Karpas-422 (cell line): ENCODE measurements at regions not wholly inside any gene's neighbourhood (a gene's known extent, or its start where the extent isn't known, plus 50 kb on each side); places are given as distances from the start of the nearest gene placed in this dataset.

Source experiments
- DNase-seq: peaks from one replicate; pipeline ENCODE4 v3.0.0-alpha.2; 2015
- H2AFZ ChIP-seq: fragments of 200-600 bp; sonication (generic); 2 replicates; pipeline ENCODE4 v1.6.1; 2014; ENCODE audit warnings: antibody characterized with exemption, low read length, mixed read lengths
- H3K27ac ChIP-seq: fragments of 200-600 bp; sonication (generic); 2 replicates; pipeline ENCODE4 v1.5.1; 2014; ENCODE audit warnings: mild to moderate bottlenecking, low read length, moderate library complexity
- H3K27me3 ChIP-seq: fragments of 200-600 bp; sonication (generic); 2 replicates; pipeline ENCODE4 v1.6.1; 2014; ENCODE audit warnings: low read length, mixed read lengths
- H3K36me3 ChIP-seq: fragments of 200-600 bp; sonication (generic); 2 replicates; pipeline ENCODE4 v1.6.1; 2014; ENCODE audit warnings: low read length, mixed read lengths; ENCODE audit not compliant: insufficient read depth
- H3K4me1 ChIP-seq: fragments of 200-600 bp; sonication (generic); 2 replicates; pipeline ENCODE4 v1.6.1; 2014; ENCODE audit warnings: mild to moderate bottlenecking, low read length, mixed read lengths
- H3K4me2 ChIP-seq: fragments of 200-600 bp; sonication (generic); 2 replicates; pipeline ENCODE4 v1.6.1; 2014; ENCODE audit warnings: low read length, low read depth, mild to moderate bottlenecking; ENCODE audit not compliant: poor library complexity, severe bottlenecking
- H3K4me3 ChIP-seq: fragments of 200-600 bp; sonication (generic); 2 replicates; pipeline ENCODE4 v1.5.1; 2014; ENCODE audit warnings: mild to moderate bottlenecking, antibody characterized with exemption, low read length, mixed read lengths
- H3K79me2 ChIP-seq: fragments of 200-600 bp; sonication (generic); 2 replicates; pipeline ENCODE4 v1.6.1; 2014; ENCODE audit warnings: mild to moderate bottlenecking, low read length, mixed read lengths
- H3K9ac ChIP-seq: fragments of 200-600 bp; sonication (generic); 2 replicates; pipeline ENCODE4 v1.6.0; 2014; ENCODE audit warnings: low read length
- H3K9me2 ChIP-seq: fragments of 200-600 bp; sonication (generic), shearing (Covaris generic); replicated peaks from 2 replicates; pipeline ENCODE4 v1.6.0; 2014; ENCODE audit warnings: mild to moderate bottlenecking, low read length, moderate library complexity; ENCODE audit not compliant: insufficient read depth
- H3K9me3 ChIP-seq: fragments of 300-700, 200-600 bp; sonication (generic); 2 replicates; pipeline ENCODE4 v1.6.1; 2014; ENCODE audit warnings: low read length, mixed read lengths
- H4K20me1 ChIP-seq: fragments of 200-600 bp; sonication (generic); 2 replicates; pipeline ENCODE4 v1.6.1; 2014; ENCODE audit warnings: mild to moderate bottlenecking, antibody characterized with exemption, low read length, low read depth; ENCODE audit not compliant: insufficient read depth

DNA sequence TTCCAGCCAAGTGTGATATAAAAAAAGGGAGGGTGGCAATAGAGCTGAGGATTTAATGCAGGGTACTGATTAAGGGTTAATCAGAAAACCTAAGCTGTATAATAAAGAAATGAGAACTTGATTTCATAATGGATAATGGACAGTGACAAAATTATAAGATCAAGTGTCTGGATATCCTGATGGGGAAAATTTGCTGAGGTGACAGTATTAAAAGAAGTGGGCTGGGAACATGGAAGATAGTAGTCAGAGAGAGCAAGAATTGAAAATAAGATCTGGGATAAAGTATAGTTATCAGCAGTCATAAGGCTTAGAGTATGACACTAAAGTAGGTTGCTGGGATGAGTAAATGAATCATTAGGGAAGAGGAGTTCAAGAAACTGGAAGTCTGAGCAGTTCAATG, 627.3 kb upstream of the RGS18 start:
- Histone ChIP-seq H3K36me3 (no peaks in the 10 kb centered on the region), H3K27ac (no peak overlapping the region), H3K4me3 (no peak overlapping the region), H3K27me3 (no peaks in the 10 kb centered on the region), H2AFZ (no peak overlapping the region), H3K9me3 (peaks cover 20% of the 10 kb centered on the region), H3K79me2 (no peaks in the 10 kb centered on the region), H3K9ac (no peak overlapping the region), H3K9me2 (no peaks in the 10 kb centered on the region), H4K20me1 (no peaks in the 10 kb centered on the region), H3K4me1 (no peaks in the 10 kb centered on the region), H3K4me2 (no peak overlapping the region)
- DNase-seq = no peak

GRCh38 chr1:191533254-191533653, 625.0 kb upstream of the RGS18 start:
- H3K36me3 ChIP-seq = no peaks in the 10 kb centered on the region
- H3K27ac ChIP-seq = no peak overlapping the region
- H2AFZ ChIP-seq = no peak overlapping the region
- H3K4me3 ChIP-seq = no peak overlapping the region
- no peaks in the 10 kb centered on the region for H3K4me1 ChIP-seq
- no peaks in the 10 kb centered on the region for H3K9me2 ChIP-seq
- no peak overlapping the region for H3K4me2 ChIP-seq
- no peak overlapping the region for H3K9ac ChIP-seq
- H3K27me3 ChIP-seq = no peaks in the 10 kb centered on the region
- peaks cover 30% of the 10 kb centered on the region for H3K9me3 ChIP-seq
- H4K20me1 ChIP-seq = no peaks in the 10 kb centered on the region
- no peak for DNase-seq
- no peaks in the 10 kb centered on the region for H3K79me2 ChIP-seq

DNA sequence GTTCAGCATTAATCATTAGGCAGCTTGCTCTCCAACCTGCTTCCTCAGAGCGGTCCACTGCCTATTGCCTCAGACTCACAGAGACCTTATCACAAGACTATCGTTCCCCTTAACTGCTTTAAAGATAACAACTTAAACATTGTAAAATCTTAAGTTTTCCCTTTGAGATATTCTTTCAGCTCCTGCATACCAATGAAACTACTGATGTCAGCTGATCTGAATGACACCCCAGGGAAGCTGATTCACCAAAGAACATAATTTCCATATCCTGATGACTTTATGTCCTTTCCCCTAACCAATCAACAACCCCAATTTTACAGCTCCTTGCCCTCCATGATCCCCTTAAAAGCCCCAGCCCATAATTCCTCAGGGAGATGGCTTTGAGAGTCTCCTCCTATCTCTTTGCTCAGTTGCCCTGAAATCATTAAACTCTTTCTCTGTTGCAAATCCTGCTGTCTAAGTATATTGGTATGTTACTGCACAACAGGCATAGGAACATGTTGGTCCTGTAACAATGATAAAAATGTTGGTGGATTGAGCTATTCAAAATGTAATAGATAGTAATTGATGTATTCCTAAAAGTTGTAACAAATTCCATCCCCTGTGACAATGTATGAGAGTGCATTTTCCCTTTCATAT, 621.4 kb upstream of the RGS18 start:
- H3K9ac ChIP-seq = no peak overlapping the region
- H3K27ac ChIP-seq = no peak overlapping the region
- H2AFZ ChIP-seq = no peak overlapping the region
- H3K4me3 ChIP-seq = no peak overlapping the region
- no peaks in the 10 kb centered on the region for H3K27me3 ChIP-seq
- H3K4me2 ChIP-seq = no peak overlapping the region
- H3K36me3 ChIP-seq = no peaks in the 10 kb centered on the region
- H3K4me1 ChIP-seq = no peaks in the 10 kb centered on the region
- no peaks in the 10 kb centered on the region for H4K20me1 ChIP-seq
- no peak for DNase-seq
- peaks cover 26% of the 10 kb centered on the region for H3K9me3 ChIP-seq
- 0 out of 2 replicates have a peak, but pooled peaks cover 3% of the 10 kb centered on the region for H3K9me2 ChIP-seq
- H3K79me2 ChIP-seq = no peaks in the 10 kb centered on the region

GRCh38 chr1:191541758-191542157, 616.5 kb upstream of the RGS18 start:
- Histone ChIP-seq H3K4me3 (no peak overlapping the region), H2AFZ (no peak overlapping the region), H3K9ac (no peak overlapping the region), H3K79me2 (no peaks in the 10 kb centered on the region), H3K4me1 (no peaks in the 10 kb centered on the region), H3K27ac (no peak overlapping the region), H3K4me2 (no peak overlapping the region), H4K20me1 (no peaks in the 10 kb centered on the region), H3K27me3 (no peaks in the 10 kb centered on the region), H3K36me3 (no peaks in the 10 kb centered on the region), H3K9me3 (peaks cover 15% of the 10 kb centered on the region), H3K9me2 (0 out of 2 replicates have a peak, but pooled peaks cover 3% of the 10 kb centered on the region)
- no peak for DNase-seq

DNA sequence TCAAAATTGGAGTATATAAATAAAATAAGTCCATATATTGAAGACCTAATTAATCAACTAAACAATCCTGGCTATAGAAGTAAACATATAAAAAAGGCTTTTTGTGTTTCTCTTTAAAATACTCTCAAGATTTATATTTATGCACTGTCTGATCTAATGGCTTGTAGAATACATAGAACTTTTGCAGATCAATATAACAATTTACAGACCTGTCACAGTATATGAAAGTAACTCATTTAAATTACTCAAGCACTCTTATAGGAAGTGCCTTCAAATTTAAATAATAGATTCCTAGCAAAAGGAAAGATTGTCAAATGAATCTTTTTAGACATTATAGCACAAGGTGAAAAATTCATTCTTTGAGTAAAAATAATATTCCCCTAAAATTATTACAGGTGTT, 615.8 kb upstream of the RGS18 start:
- no peak overlapping the region for H3K9ac ChIP-seq
- DNase-seq = no peak
- H4K20me1 ChIP-seq = no peaks in the 10 kb centered on the region
- H3K27me3 ChIP-seq = no peaks in the 10 kb centered on the region
- 0 out of 2 replicates have a peak, but pooled peaks cover 3% of the 10 kb centered on the region for H3K9me2 ChIP-seq
- H3K27ac ChIP-seq = no peak overlapping the region
- no peaks in the 10 kb centered on the region for H3K36me3 ChIP-seq
- H3K4me1 ChIP-seq = no peaks in the 10 kb centered on the region
- H2AFZ ChIP-seq = no peak overlapping the region
- no peaks in the 10 kb centered on the region for H3K79me2 ChIP-seq
- no peak overlapping the region for H3K4me3 ChIP-seq
- H3K9me3 ChIP-seq = peaks cover 13% of the 10 kb centered on the region
- no peak overlapping the region for H3K4me2 ChIP-seq

- no peaks in the 10 kb centered on the region for H3K4me1 ChIP-seq
- no peak overlapping the region for H3K27ac ChIP-seq
- no peaks in the 10 kb centered on the region for H4K20me1 ChIP-seq
- H3K4me3 ChIP-seq = no peak overlapping the region
- H3K9ac ChIP-seq = no peak overlapping the region
- H3K4me2 ChIP-seq = no peak overlapping the region
- H3K27me3 ChIP-seq = no peaks in the 10 kb centered on the region
- H3K79me2 ChIP-seq = no peaks in the 10 kb centered on the region
- H3K36me3 ChIP-seq = no peaks in the 10 kb centered on the region
- no peaks in the 10 kb centered on the region for H3K9me2 ChIP-seq
- H2AFZ ChIP-seq = no peak overlapping the region
- no peak for DNase-seq
- peaks cover 10% of the 10 kb centered on the region; the same call in 1 of the 2 replicates for H3K9me3 ChIP-seq
Measured at GRCh38 chr1:191546803-191547202, 611.5 kb upstream of the RGS18 start.

DNA sequence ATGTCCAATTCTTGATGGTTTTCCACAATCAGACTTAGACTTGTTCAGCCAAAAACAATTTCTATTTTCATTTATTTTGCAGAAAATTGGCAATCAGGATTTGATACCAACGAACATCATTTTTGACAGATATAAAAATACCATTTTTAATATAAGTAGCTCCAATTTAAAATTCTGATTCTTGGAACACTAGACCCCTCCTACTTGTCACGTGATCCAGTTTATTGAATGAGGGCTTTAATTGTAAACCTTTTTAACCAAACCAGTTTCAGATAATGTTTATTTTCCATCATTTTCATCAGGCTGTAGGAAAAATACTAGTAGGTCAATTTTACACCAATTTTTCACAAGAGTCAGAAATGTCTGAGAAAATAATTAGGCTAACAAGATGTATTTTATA, 607.2 kb upstream of the RGS18 start:
- H3K9me2 ChIP-seq = no peaks in the 10 kb centered on the region
- H2AFZ ChIP-seq = no peak overlapping the region
- no peak overlapping the region for H3K4me3 ChIP-seq
- H3K27ac ChIP-seq = no peak overlapping the region
- H3K27me3 ChIP-seq = no peaks in the 10 kb centered on the region
- no peaks in the 10 kb centered on the region for H3K36me3 ChIP-seq
- no peak overlapping the region for H3K4me2 ChIP-seq
- no peaks in the 10 kb centered on the region for H4K20me1 ChIP-seq
- no peaks in the 10 kb centered on the region for H3K79me2 ChIP-seq
- no peaks in the 10 kb centered on the region for H3K4me1 ChIP-seq
- no peak overlapping the region for H3K9ac ChIP-seq
- DNase-seq = no peak
- peaks cover 14% of the 10 kb centered on the region; the same call in 1 of the 2 replicates for H3K9me3 ChIP-seq

DNA sequence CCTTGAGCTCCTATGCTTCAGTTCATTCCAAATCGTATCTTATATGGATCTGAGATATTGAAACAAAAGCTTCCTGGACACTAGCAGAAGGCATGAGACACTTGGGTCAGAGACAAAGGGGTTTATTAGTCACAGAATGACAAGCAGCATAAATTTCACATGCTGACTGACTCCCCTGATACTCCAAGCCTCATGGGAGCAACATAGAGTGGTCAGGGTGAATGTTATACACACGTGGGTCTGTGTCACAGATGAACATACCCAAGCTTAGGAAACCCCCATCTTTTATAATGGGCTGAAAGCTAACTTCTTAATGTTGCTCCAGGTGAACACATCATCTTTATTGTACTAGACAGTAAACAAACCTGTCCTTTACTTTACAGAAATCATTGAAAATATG, 599.9 kb upstream of the RGS18 start:
- H3K27me3 ChIP-seq = no peaks in the 10 kb centered on the region
- no peaks in the 10 kb centered on the region for H3K36me3 ChIP-seq
- no peaks in the 10 kb centered on the region for H3K9me2 ChIP-seq
- DNase-seq = no peak
- no peak overlapping the region for H3K4me3 ChIP-seq
- H3K9ac ChIP-seq = no peak overlapping the region
- no peaks in the 10 kb centered on the region for H3K79me2 ChIP-seq
- H3K27ac ChIP-seq = no peak overlapping the region
- peaks cover 20% of the 10 kb centered on the region; the same call in 1 of the 2 replicates for H3K9me3 ChIP-seq
- no peaks in the 10 kb centered on the region for H4K20me1 ChIP-seq
- H2AFZ ChIP-seq = no peak overlapping the region
- H3K4me1 ChIP-seq = no peaks in the 10 kb centered on the region
- no peak overlapping the region for H3K4me2 ChIP-seq
